Duodenal mucosa (tissue), 2 donors: ENCODE measurements at regions not wholly inside any gene's neighbourhood (a gene's known extent, or its start where the extent isn't known, plus 50 kb on each side); places are given as distances from the start of the nearest gene placed in this dataset.

Experiments
- H3K27ac ChIP-seq: one replicate; pipeline ENCODE4 v1.7.0; 2013; ENCODE audit warnings: low read depth, low read length
- H3K27me3 ChIP-seq, 2 donors: one replicate each; pipeline ENCODE4 v1.7.0; 2013; ENCODE audit warnings: low read length in 2 of 2, control low read depth in 1 of 2; ENCODE audit not compliant: insufficient read depth in 2 of 2, control insufficient read depth in 1 of 2
- H3K36me3 ChIP-seq, 2 donors: one replicate each; pipeline ENCODE4 v1.7.0; 2013; ENCODE audit warnings: low read length in 2 of 2, control low read depth in 1 of 2; ENCODE audit not compliant: insufficient read depth in 2 of 2, control insufficient read depth in 1 of 2
- H3K4me1 ChIP-seq, 2 donors: one replicate each; pipeline ENCODE4 v1.7.0; 2013; ENCODE audit warnings: low read length in 2 of 2, control low read depth in 1 of 2; ENCODE audit not compliant: insufficient read depth in 2 of 2, control insufficient read depth in 1 of 2
- H3K4me3 ChIP-seq, 2 donors: one replicate each; pipeline ENCODE4 v1.7.0; 2013; ENCODE audit warnings: low read length in 2 of 2, low read depth in 1 of 2
- H3K9ac ChIP-seq, 2 donors: one replicate each; pipeline ENCODE4 v1.7.0; 2013; ENCODE audit warnings: low read length in 2 of 2, low read depth in 1 of 2
- H3K9me3 ChIP-seq, 2 donors: one replicate each; pipeline ENCODE4 v1.7.0; 2013; ENCODE audit warnings: low read length in 2 of 2, control low read depth in 1 of 2; ENCODE audit not compliant: control insufficient read depth in 1 of 2

- Histone ChIP-seq H3K27me3 (no peaks in the 10 kb centered on the region), H3K4me3 (no peak overlapping the region), H3K9me3 (no peaks in the 10 kb centered on the region), H3K27ac (no peak overlapping the region), H3K9ac (no peak overlapping the region), H3K4me1 (no peaks in the 10 kb centered on the region), H3K36me3 (no peaks in the 10 kb centered on the region)
These were observed 415.4 kb upstream of the SPTLC3 start for GRCh38 chr20:12593342-12593873.

- no peaks in the 10 kb centered on the region for H3K4me1 ChIP-seq
- H3K36me3 ChIP-seq, result no peaks in the 10 kb centered on the region
- H3K27me3 ChIP-seq, result no peaks in the 10 kb centered on the region
- no peak overlapping the region for H3K9ac ChIP-seq
- no peaks in the 10 kb centered on the region for H3K9me3 ChIP-seq
- no peak overlapping the region for H3K27ac ChIP-seq
- no peak overlapping the region for H3K4me3 ChIP-seq
These were observed 414.2 kb upstream of the SPTLC3 start for GRCh38 chr20:12594410-12595088.

- Histone ChIP-seq H3K9ac (no peak overlapping the region), H3K27ac (no peak overlapping the region), H3K4me3 (no peak overlapping the region), H3K27me3 (no peaks in the 10 kb centered on the region), H3K9me3 (no peaks in the 10 kb centered on the region), H3K36me3 (no peaks in the 10 kb centered on the region), H3K4me1 (no peaks in the 10 kb centered on the region)
These were observed 412.9 kb upstream of the SPTLC3 start for GRCh38 chr20:12595841-12596240.

GRCh38 chr20:12596863-12597262, 411.9 kb upstream of the SPTLC3 start:
- Histone ChIP-seq H3K27me3 (no peaks in the 10 kb centered on the region), H3K27ac (no peak overlapping the region), H3K9me3 (no peaks in the 10 kb centered on the region), H3K36me3 (no peaks in the 10 kb centered on the region), H3K4me1 (no peaks in the 10 kb centered on the region), H3K4me3 (no peak overlapping the region), H3K9ac (no peak overlapping the region)

DNA sequence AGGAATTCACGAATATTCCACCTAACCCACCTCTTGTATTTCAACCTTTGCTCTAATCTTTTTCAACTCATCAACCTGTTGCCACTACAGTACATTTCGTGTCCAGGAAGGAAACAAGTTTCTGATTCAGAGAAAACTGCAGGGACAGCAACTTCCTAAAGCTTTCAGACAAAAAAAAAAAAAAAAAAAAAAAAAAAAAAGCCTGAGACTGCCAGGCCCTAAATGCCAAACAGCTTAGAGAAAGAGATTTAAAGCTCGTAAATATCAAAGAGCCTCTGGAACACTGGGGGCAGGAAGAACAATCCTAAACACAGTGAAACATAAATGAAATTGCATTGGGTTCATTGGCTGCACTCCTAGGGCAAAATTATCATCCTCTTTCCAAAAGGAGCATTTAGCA, 411.2 kb upstream of the SPTLC3 start:
- Histone ChIP-seq H3K27me3 (no peaks in the 10 kb centered on the region), H3K9me3 (no peaks in the 10 kb centered on the region), H3K4me3 (no peak overlapping the region), H3K4me1 (no peaks in the 10 kb centered on the region), H3K27ac (no peak overlapping the region), H3K36me3 (no peaks in the 10 kb centered on the region), H3K9ac (no peak overlapping the region)

- H3K27me3 ChIP-seq, result no peaks in the 10 kb centered on the region
- no peak overlapping the region for H3K4me3 ChIP-seq
- no peak overlapping the region for H3K9ac ChIP-seq
- H3K9me3 ChIP-seq, result no peaks in the 10 kb centered on the region
- no peaks in the 10 kb centered on the region for H3K36me3 ChIP-seq
- no peak overlapping the region for H3K27ac ChIP-seq
- H3K4me1 ChIP-seq, result no peaks in the 10 kb centered on the region
These were observed 409.9 kb upstream of the SPTLC3 start for GRCh38 chr20:12598894-12599293.

- Histone ChIP-seq H3K4me3 (no peak overlapping the region), H3K9ac (no peak overlapping the region), H3K36me3 (no peaks in the 10 kb centered on the region), H3K9me3 (no peaks in the 10 kb centered on the region), H3K4me1 (no peaks in the 10 kb centered on the region), H3K27ac (no peak overlapping the region), H3K27me3 (no peaks in the 10 kb centered on the region)
These were observed 409.3 kb upstream of the SPTLC3 start for GRCh38 chr20:12599494-12599893.

DNA sequence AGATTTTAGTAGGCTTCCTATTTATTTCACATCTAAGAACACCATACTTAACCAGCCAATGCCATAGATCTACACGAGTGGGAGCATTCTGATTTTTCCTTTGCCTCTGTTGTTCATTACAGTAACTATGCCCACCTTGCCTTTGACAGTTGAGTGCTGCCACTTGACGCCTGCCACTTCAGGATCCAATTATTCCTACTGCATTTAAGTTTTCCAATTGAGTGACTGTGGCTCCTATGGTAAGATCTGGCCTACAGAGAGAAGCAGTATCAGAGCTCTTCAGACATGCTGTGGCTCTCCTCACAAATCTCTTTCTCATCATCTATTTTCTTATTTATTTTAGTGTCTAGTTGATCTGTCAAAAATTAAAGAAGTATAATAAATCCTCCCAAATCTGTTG, 403.0 kb upstream of the SPTLC3 start:
- Histone ChIP-seq H3K27me3 (no peaks in the 10 kb centered on the region), H3K4me3 (no peak overlapping the region), H3K9me3 (no peaks in the 10 kb centered on the region), H3K36me3 (no peaks in the 10 kb centered on the region), H3K27ac (no peak overlapping the region), H3K4me1 (no peaks in the 10 kb centered on the region), H3K9ac (no peak overlapping the region)

GRCh38 chr20:12610871-12611270, 397.9 kb upstream of the SPTLC3 start:
- H3K9me3 ChIP-seq, result peaks cover 0 to 2% of the 10 kb centered on the region in 2 donors
- no peaks in the 10 kb centered on the region for H3K36me3 ChIP-seq
- no peak overlapping the region for H3K27ac ChIP-seq
- H3K27me3 ChIP-seq, result no peaks in the 10 kb centered on the region
- H3K9ac ChIP-seq, result no peak overlapping the region
- H3K4me1 ChIP-seq, result no peaks in the 10 kb centered on the region
- no peak overlapping the region for H3K4me3 ChIP-seq

GRCh38 chr20:12614764-12615163, 394.0 kb upstream of the SPTLC3 start:
- no peak overlapping the region for H3K4me3 ChIP-seq
- no peak overlapping the region for H3K27ac ChIP-seq
- peaks cover 2 to 7% of the 10 kb centered on the region in 2 donors for H3K9me3 ChIP-seq
- no peaks in the 10 kb centered on the region for H3K4me1 ChIP-seq
- H3K36me3 ChIP-seq, result no peaks in the 10 kb centered on the region
- H3K27me3 ChIP-seq, result no peaks in the 10 kb centered on the region
- no peak overlapping the region for H3K9ac ChIP-seq
